Retina (tissue), 1 donor: ENCODE measurements at regions not wholly inside any gene's neighbourhood (a gene's known extent, or its start where the extent isn't known, plus 50 kb on each side); places are given as distances from the start of the nearest gene placed in this dataset.

Experiments
- DNase-seq: peaks from one replicate; pipeline ENCODE4 v3.0.0-alpha.2; 2016

DNA sequence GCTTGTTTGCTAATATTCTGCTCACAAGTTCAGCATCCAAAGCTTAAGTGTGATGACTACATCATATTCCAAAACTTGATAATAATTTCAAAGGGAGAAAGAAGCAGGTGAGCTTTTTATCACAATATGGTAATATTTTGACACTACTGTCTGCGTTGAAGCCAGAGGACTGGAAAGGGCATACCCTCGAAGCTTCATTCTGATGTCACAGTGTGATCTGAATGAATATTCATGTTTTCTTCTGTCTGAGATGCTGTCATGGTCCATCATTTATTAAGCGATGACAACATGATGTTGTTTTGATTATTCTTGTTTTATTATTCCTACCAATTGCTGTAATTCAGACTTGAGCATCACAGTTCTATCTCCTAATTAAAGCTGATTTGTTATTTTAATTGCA lies 625.4 kb downstream of the ZPLD1 start:
- no peak for DNase-seq

DNA sequence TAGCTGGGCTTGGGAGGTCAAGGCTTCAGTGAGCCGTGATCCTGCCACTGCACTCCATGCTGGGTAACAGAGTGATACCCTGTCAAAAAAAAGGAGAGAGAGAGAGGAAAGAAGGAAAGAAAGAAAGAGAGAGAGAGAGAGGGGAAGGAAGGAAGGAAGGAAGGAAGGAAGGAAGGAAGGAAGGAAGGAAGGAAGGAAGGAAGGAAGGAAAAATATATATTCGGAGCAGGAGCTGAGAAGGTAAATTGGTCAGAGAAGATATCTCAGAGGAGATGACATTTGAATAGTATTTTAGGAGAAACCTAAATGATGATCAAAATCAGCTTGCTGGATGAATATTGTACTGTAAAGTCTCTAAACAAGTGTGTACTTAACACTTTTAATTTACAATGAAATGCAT lies 633.1 kb downstream of the ZPLD1 start:
- DNase-seq: no peak

DNA sequence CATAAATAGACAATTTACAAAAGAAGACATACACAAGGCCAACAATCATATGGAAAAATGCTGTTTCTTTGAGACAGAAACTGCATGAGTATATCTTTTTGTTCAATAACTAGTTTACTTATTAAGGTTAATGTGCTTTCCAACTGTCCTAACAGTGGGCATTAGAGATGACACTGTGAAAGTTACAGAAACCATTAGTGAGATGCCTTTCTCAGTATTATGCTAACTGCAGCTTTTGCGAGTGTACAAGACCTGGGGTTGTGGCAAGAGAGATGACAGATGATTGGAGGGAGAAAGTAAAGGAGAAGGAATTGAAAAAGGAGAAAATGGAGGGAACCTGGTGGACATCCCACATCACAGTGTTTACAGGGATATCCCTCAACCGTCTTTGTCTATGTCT lies 640.5 kb downstream of the ZPLD1 start:
- no peak for DNase-seq

- DNase-seq: no peak
These were observed 643.1 kb downstream of the ZPLD1 start for GRCh38 chr3:103077910-103078309.

DNA sequence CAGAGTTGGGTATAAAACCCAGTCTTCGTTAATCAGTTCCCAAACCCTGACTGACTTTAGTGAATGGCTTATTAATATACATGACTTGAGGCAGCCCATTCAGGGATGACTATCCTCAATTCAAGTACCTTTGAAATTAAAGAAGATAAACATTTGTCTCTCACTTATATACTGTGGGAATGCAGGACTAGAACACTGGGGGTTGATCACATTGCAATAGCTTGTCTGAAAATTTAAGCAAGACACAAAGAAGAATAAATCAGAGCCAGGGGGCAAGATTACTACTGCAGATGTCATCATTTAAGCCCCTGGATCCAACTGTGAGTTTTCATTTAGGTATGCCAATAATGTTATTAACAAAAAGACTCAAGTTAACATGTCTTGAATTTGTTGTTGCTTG lies 647.7 kb downstream of the ZPLD1 start:
- no peak for DNase-seq

- no peak for DNase-seq
These were observed 649.2 kb downstream of the ZPLD1 start for GRCh38 chr3:103083848-103084631.

GRCh38 chr3:103085465-103085864 lies 650.6 kb downstream of the ZPLD1 start:
- DNase-seq: no peak

DNA sequence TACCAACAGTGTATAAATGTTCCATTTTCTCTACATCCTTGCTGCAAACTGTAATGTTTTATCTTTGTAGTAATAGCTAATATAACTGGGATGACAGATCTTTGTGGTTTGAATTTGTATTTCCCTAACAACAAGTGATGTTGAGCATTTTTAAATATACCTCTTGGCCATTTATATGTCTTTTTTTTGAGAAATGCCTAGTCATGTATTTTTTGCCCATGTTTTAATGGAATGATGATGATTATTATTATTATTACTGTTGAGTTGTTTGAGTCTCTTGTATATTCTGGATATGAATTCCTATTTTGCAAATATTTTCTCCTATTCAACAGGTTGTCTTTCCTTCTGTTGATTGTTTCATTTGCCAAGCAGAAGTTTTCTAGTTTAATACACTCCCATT lies 654.9 kb downstream of the ZPLD1 start:
- DNase-seq: no peak

DNA sequence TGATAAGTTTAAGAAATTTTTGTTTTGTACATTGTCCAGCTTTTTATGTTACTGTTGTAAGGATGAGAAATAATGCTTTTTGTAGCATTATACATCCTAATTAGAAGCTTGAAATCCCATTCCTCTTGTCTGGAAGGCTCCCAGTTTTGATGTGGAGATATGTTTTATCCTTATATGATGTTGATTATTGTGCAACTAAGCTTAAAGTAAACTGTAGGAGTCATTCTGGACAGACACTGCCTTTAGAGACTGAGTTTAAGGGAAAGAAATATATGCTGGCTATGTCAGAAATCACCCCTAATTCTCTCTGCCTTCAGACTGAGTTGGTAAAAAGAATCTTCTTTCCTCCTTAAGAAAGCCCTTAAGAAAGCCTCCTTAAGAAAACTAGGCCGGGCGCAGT lies 670.4 kb downstream of the ZPLD1 start:
- DNase-seq: no peak

DNA sequence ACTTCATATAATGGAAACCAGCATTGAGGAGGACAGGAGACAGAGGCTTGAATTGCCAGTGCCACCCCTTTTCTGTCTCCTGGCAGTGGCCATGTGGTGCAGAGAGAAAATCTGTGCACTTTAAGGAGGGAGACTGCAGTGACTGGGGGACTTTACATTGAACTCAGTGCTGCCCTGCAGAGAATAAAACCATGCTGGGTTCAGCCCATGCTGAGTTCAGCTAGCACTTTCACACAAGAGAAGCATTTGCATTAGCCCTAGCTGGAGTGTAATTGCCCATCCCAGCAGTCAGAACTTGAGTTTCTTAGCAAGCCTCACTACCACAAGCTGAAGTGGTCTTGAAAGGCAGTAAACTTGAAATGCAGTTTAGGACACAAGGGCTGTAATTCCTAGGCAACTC lies 677.5 kb downstream of the ZPLD1 start:
- peak; percentile 2 for DNase-seq

GRCh38 chr3:103126115-103126514 lies 691.3 kb downstream of the ZPLD1 start:
- DNase-seq: no peak

DNA sequence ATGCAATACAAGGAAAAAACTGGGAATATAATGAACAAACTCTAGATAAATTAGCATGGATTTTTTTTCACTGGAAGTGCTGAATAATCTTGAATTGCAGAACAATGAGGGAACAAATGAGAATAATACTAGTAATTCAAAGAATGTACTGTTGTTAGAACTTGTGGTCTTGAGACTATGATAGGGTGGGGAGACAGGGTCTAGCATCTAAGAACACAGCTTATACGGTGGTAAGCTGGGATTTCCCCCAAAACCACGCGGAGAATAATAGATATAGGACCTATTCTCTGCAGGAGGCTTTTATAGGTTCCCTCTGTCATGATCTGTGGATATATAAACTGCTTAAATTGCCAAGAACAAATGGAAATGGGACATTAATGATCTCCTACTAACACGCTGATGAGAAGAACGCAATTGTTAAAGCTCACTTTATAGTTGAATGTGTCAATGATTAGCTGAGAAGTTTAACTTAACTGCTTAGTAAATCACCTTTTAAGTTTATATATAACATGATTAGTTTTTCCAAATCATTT lies 692.3 kb downstream of the ZPLD1 start:
- no peak for DNase-seq

DNA sequence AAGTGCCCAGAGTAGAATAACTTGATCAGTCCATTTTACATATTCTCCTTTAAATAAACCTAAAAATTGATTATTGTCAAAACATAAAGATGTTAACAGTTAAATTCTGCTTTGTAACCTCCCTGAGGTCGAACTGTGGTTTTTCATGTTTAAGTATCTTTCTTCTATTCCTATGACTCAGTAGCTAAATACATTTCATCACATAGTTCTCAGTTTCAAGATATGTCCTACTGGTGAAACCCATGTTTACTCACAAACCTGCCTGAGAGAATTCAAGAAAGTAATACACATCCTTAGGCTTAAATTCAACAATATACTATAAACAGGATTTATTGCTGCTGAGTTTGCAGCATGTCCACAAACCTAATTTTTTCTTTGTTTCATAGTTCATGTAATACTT lies 692.9 kb downstream of the ZPLD1 start:
- no peak for DNase-seq

DNA sequence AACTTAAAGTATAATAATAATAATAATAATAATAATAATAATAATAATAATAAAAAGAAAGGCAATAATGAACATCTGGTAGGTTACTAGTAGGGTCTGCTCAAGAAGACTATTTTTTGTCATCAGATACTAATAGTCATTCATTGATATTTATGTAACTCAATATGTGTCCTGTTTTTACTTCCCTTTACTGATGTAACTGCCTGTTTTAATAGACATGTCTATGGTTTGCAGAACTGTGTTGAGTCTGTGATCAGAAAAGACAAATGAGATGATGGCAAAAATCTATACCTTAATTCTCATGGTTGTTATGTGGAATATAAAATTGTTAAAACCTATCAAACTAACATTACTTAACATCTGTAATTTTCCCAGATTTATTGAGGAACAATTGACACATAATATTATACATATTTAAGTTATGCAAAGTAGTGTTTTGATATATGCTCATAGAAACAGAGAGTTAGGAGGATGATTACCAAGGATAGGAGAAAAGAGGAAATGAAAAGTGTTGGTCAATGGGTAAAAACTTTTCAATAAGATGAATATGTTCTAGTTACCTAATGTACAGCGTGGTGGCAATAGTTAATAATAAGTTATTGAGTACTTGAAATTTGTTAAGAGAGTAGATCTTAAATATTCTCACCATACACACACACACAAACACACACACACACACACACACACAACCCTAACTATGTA lies 699.4 kb downstream of the ZPLD1 start:
- no peak for DNase-seq

- DNase-seq: peak; percentile 4
These were observed 701.8 kb downstream of the ZPLD1 start for GRCh38 chr3:103136621-103137020.

GRCh38 chr3:103137830-103138229 lies 703.0 kb downstream of the ZPLD1 start:
- DNase-seq: no peak

GRCh38 chr3:103158183-103158582 lies 723.4 kb downstream of the ZPLD1 start:
- DNase-seq: no peak

GRCh38 chr3:103166890-103167289 lies 732.1 kb downstream of the ZPLD1 start:
- DNase-seq: no peak

- DNase-seq: no peak
These were observed 733.0 kb downstream of the ZPLD1 start for GRCh38 chr3:103167850-103168249.

GRCh38 chr3:103169289-103169688 lies 734.5 kb downstream of the ZPLD1 start:
- no peak for DNase-seq

GRCh38 chr3:103170651-103171050 lies 735.8 kb downstream of the ZPLD1 start:
- DNase-seq: no peak

GRCh38 chr3:103173940-103174339 lies 739.1 kb downstream of the ZPLD1 start:
- DNase-seq: no peak

- no peak for DNase-seq
These were observed 746.3 kb downstream of the ZPLD1 start for GRCh38 chr3:103181160-103181559.

- no peak for DNase-seq
These were observed 750.0 kb downstream of the ZPLD1 start for GRCh38 chr3:103184772-103185171.
